Activated naive CD8-positive, alpha-beta T cell treated with anti-CD3 and anti-CD28 coated beads, Interleukin-2, amount 10 ng/mL, durations not matched to agents 7 days and 5 days (primary cell): ENCODE measurements at regions not wholly inside any gene's neighbourhood (a gene's known extent, or its start where the extent isn't known, plus 50 kb on each side); places are given as distances from the start of the nearest gene placed in this dataset.
"Not testable (repeated sequence)": the region's sequence is repeated elsewhere in the genome, so short reads cannot be mapped to it uniquely, and the experiment has no call there.

Experiments used
- ATAC-seq: fragments of 150-1000 bp; cut with Tn5 transposase; one replicate; pipeline ENCODE4 v1.10.0; 2021; ENCODE audit warnings: low read depth, moderate library complexity
- POLR2A ChIA-PET: fragments of 350-600 bp; sonication (Branson Sonifier 250); formaldehyde crosslinking; loops from one replicate; lab custom pipeline; 2021; ENCODE audit warnings: antibody characterized with exemption; lab: Charles Lee
- DNase-seq: peaks from one replicate; pipeline ENCODE4 v3.0.0; 2021
- H3K27ac Mint-ChIP-seq: one replicate; pipeline ENCODE4 v1.8.0; 2022; ENCODE audit warnings: mild to moderate bottlenecking, mixed read lengths
- H3K27me3 Mint-ChIP-seq: one replicate; pipeline ENCODE4 v1.8.0; 2022; ENCODE audit warnings: mild to moderate bottlenecking, moderate library complexity, mixed read lengths
- H3K36me3 Mint-ChIP-seq: one replicate; pipeline ENCODE4 v1.8.0; 2021; ENCODE audit warnings: mild to moderate bottlenecking, mixed read lengths
- H3K4me1 Mint-ChIP-seq: one replicate; pipeline ENCODE4 v1.8.0; 2021; ENCODE audit warnings: mixed read lengths
- H3K4me3 Mint-ChIP-seq: one replicate; pipeline ENCODE4 v1.8.0; 2022; ENCODE audit warnings: mild to moderate bottlenecking, moderate library complexity, mixed read lengths
- H3K9me3 Mint-ChIP-seq: one replicate; pipeline ENCODE4 v1.8.0; 2021; ENCODE audit warnings: mixed read lengths

DNA sequence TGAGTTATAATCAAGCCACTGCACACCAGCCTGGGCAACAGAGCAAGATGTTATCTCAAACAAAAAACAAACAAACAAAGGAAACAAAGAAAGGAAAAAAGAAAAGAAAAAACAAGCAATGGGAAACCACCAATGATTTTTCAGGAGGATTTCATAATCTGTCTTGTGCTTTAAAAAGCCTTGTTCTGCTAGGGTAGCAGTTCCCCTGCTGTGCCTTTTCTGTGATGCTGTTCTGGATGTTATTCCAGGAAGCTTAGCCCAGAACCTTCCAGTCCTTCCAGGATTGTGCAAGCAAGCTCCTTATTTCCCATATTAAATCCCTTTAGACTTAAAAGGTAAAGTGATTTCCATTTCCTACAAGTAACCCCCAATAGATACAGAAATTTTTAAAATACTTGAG lies 171.1 kb downstream of the ABCC12 start:
- no peak for DNase-seq
- no peak for ATAC-seq
- Mint-ChIP-seq H3K4me1 (no peaks in the 10 kb centered on the region), H3K27me3 (peaks cover 2% of the 10 kb centered on the region), H3K27ac (no peak overlapping the region), H3K9me3 (no peaks in the 10 kb centered on the region), H3K4me3 (no peak overlapping the region), H3K36me3 (no peaks in the 10 kb centered on the region)
- POLR2A ChIA-PET, result no interaction called here

GRCh38 chr16:47983999-47984580 lies 171.7 kb downstream of the ABCC12 start:
- Mint-ChIP-seq H3K27ac (no peak overlapping the region), H3K4me1 (no peaks in the 10 kb centered on the region), H3K9me3 (no peaks in the 10 kb centered on the region), H3K27me3 (peaks cover 2% of the 10 kb centered on the region), H3K4me3 (no peak overlapping the region), H3K36me3 (no peaks in the 10 kb centered on the region)
- ATAC-seq (no peak), DNase-seq (no peak)
- POLR2A ChIA-PET, result interaction anchor here (0.6 kb wide), 1 partner anchor 144 kb away, joined by 3 read pairs; no protein-coding TSS in a partner anchor

DNA sequence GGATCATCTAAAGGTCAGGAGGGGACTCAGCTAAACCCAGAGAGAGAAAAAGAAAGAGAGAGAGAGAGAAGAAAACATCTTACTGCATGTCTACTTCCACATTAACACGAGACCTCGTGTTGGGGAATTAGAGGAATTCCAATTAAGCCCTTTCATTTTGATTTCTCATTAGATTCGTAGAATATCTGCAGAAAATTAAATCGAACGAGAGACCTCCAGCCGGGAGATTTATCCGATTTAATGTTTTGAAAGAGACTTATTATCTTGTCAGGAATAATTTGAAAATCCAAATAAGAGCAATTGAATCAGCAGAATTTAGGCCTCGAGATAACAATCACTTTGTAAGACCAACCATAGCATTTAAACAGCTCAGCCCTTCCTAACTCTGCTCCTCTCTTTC lies 175.6 kb downstream of the ABCC12 start:
- H3K27me3 Mint-ChIP-seq, result peaks cover 5% of the 10 kb centered on the region
- no peak overlapping the region for H3K4me3 Mint-ChIP-seq
- no peaks in the 10 kb centered on the region for H3K4me1 Mint-ChIP-seq
- POLR2A ChIA-PET, result no interaction called here
- no peak for DNase-seq
- ATAC-seq, result no peak
- H3K36me3 Mint-ChIP-seq, result no peaks in the 10 kb centered on the region
- H3K9me3 Mint-ChIP-seq, result no peaks in the 10 kb centered on the region
- H3K27ac Mint-ChIP-seq, result no peak overlapping the region

DNA sequence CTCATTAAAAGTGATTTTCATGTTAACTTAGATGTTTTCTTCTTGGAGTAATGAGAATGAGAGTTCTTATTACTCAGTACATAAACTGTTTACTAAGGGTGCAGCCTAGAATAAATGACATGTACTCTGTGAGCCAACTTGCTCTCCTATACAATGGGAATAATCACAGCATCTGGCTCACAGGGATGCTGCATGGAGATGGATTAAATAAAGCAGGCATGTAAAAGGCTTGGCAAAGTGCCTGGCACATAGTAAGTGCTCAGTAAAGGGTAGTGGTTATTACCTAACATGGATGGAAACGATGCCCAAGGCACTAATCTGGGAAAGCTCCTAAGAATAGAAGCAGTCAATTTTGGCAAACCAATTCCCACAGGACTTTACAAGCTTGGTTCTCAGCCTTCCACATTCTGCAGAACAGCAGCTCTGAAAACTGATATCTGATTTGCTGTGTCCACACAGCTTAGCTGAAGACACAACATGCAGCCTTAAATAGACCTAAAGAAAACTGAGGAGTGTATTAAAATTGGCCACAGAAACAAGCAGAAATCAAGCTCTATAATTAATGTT lies 176.1 kb downstream of the ABCC12 start:
- Mint-ChIP-seq H3K27ac (no peak overlapping the region), H3K4me3 (no peak overlapping the region), H3K27me3 (peaks cover 5% of the 10 kb centered on the region), H3K36me3 (no peaks in the 10 kb centered on the region), H3K4me1 (no peaks in the 10 kb centered on the region), H3K9me3 (no peaks in the 10 kb centered on the region)
- ATAC-seq (no peak), DNase-seq (no peak)
- POLR2A ChIA-PET, result no interaction called here

GRCh38 chr16:47979164-47979520 lies 176.7 kb downstream of the ABCC12 start:
- no peaks in the 10 kb centered on the region for H3K9me3 Mint-ChIP-seq
- POLR2A ChIA-PET, result no interaction called here
- no peaks in the 10 kb centered on the region for H3K4me1 Mint-ChIP-seq
- H3K36me3 Mint-ChIP-seq, result no peaks in the 10 kb centered on the region
- H3K27ac Mint-ChIP-seq, result no peak overlapping the region
- DNase-seq (no peak), ATAC-seq (no peak)
- no peak overlapping the region for H3K4me3 Mint-ChIP-seq
- H3K27me3 Mint-ChIP-seq, result peaks cover 5% of the 10 kb centered on the region

DNA sequence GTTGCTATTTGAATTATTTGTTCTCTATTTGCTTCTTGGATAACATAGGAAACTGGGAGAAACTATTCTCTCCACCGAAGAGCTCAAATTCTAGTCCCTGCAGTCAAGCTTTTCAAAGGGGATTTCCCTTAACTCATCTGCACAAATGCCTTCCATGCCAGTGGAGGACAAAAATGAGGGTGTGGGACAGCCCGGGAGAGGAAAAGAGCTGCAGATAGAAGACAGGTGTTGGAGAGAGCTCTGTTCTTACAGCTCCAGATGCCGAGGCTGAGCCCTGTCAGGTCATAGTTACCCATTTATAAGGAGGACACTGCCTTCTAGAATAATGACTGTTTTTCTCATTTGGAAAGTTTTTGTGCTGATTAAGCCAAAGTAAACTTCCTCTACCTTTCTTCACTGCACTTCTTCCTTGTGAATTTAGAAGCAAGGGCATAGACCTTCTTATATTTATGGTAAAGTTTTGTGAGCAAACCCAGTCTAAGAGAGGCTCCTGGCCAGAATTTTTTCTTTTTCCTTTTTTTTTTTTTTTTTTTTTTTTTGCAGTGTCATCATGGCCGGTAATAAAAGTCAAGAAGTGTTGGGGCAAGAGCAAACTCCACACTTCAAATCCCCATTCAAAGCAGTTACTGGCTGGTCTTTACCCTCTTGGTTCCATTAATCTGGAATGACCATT lies 177.2 kb downstream of the ABCC12 start:
- no peak overlapping the region for H3K4me3 Mint-ChIP-seq
- DNase-seq (no peak), ATAC-seq (no peak)
- POLR2A ChIA-PET, result no interaction called here
- H3K4me1 Mint-ChIP-seq, result no peaks in the 10 kb centered on the region
- peaks cover 3% of the 10 kb centered on the region for H3K27me3 Mint-ChIP-seq
- no peak overlapping the region for H3K27ac Mint-ChIP-seq
- H3K9me3 Mint-ChIP-seq, result no peaks in the 10 kb centered on the region
- H3K36me3 Mint-ChIP-seq, result no peaks in the 10 kb centered on the region

DNA sequence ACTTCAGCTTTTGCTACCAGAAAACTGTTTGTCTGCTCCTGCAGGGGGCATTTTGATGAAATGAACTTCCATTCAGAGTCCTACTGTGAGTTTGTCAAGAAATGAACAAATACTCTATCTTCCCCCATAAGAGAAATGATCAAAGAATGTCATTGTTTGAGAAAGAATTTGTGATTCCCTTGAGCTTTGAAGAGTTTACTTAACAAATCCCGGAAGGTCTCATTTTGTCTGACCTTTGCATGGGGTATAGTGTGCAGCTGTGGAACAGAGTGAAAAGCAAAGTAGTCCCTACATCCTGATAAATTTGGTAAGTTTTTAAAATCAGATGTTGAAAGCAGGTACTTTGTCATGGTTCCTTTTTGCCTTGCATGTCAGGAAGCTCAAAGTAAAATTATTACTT lies 178.0 kb downstream of the ABCC12 start:
- Mint-ChIP-seq H3K4me1 (no peaks in the 10 kb centered on the region), H3K27ac (no peak overlapping the region), H3K27me3 (peaks cover 3% of the 10 kb centered on the region), H3K9me3 (no peaks in the 10 kb centered on the region), H3K36me3 (no peaks in the 10 kb centered on the region), H3K4me3 (no peak overlapping the region)
- ATAC-seq (no peak), DNase-seq (no peak)
- POLR2A ChIA-PET, result no interaction called here

DNA sequence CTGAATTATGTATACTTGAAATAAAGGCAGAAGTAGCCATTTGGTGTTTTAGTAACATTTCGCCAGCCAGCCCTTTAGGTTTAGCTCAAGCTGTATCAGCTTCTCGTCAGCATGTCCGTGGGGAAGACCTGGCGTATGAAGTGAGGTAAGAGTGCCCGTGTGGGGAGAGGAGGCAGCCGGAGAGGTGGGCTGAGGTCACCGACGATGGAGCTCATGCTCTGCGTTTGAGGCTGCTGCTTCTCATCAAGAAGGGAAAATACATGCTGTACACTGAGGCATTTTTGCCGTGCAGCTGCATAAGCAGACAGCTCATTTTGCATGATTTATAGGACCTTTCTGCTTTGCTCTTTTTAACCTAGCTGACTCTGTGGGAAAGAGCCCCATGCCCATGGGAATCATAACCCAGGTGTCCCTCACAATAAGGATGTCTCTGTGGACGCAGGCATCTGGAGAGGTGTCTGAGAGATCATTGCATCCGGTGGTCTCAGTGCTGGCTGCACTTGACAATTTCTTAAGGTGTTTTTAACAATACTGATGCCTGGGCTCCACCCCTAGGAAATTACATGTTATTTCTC lies 179.1 kb downstream of the ABCC12 start:
- ATAC-seq (no peak), DNase-seq (no peak)
- peaks cover 3% of the 10 kb centered on the region for H3K27me3 Mint-ChIP-seq

GRCh38 chr16:47974971-47975370 lies 180.8 kb downstream of the ABCC12 start:
- H3K36me3 Mint-ChIP-seq, H3K27ac Mint-ChIP-seq, ATAC-seq, H3K9me3 Mint-ChIP-seq, H3K4me3 Mint-ChIP-seq, DNase-seq, H3K4me1 Mint-ChIP-seq, H3K27me3 Mint-ChIP-seq: not testable (repeated sequence)
- POLR2A ChIA-PET, result interaction anchor here (0.7 kb wide), 1 partner anchor 269 kb away, joined by 4 read pairs; no protein-coding TSS in a partner anchor

More for the DNA sequence above, 179.1 kb downstream of the ABCC12 start:
- Mint-ChIP-seq H3K9me3 (no peaks in the 10 kb centered on the region), H3K4me1 (no peaks in the 10 kb centered on the region), H3K4me3 (no peak overlapping the region), H3K36me3 (no peaks in the 10 kb centered on the region), H3K27ac (no peak overlapping the region)
- POLR2A ChIA-PET, result no interaction called here

DNA sequence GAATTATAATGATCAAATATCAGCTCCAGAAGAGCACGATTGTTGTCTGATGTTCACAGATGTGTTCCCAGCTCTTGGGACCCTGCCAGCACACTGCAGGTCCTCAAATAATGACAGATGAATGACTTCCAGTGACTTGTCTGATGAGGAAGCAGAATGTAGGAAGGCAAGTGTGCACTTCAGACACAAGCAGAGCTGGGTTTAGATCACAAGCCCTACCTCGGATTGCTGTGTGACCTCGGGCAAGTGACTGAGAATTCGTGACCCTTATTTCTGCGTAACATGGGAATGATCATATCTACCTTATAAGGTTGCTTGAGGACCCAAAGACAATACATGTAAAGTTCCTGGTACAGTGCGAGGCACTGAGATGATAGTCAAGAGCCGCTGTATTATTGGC lies 182.2 kb downstream of the ABCC12 start:
- no peak for ATAC-seq
- no peak overlapping the region for H3K4me3 Mint-ChIP-seq
- no peak overlapping the region for H3K27ac Mint-ChIP-seq
- H3K9me3 Mint-ChIP-seq, result no peaks in the 10 kb centered on the region
- no peak for DNase-seq
- H3K27me3 Mint-ChIP-seq, result peaks cover 3% of the 10 kb centered on the region
- POLR2A ChIA-PET, result no interaction called here
- H3K36me3 Mint-ChIP-seq, result no peaks in the 10 kb centered on the region
- H3K4me1 Mint-ChIP-seq, result no peaks in the 10 kb centered on the region

- POLR2A ChIA-PET, result no interaction called here
- DNase-seq (no peak), ATAC-seq (no peak)
- Mint-ChIP-seq H3K4me1 (no peaks in the 10 kb centered on the region), H3K27ac (no peak overlapping the region), H3K4me3 (no peak overlapping the region), H3K9me3 (no peaks in the 10 kb centered on the region), H3K27me3 (peaks cover 3% of the 10 kb centered on the region), H3K36me3 (no peaks in the 10 kb centered on the region)
Observed at GRCh38 chr16:47972246-47972985, 183.4 kb downstream of the ABCC12 start.

- POLR2A ChIA-PET, result no interaction called here
- no peak overlapping the region for H3K27ac Mint-ChIP-seq
- no peak overlapping the region for H3K4me3 Mint-ChIP-seq
Observed at GRCh38 chr16:47971225-47971624, 184.6 kb downstream of the ABCC12 start.

GRCh38 chr16:47970291-47970931 lies 185.4 kb downstream of the ABCC12 start:
- POLR2A ChIA-PET, result no interaction called here
- DNase-seq (no peak), ATAC-seq (no peak)
- Mint-ChIP-seq H3K27me3 (no peaks in the 10 kb centered on the region), H3K36me3 (no peaks in the 10 kb centered on the region), H3K4me1 (no peaks in the 10 kb centered on the region), H3K4me3 (no peak overlapping the region), H3K27ac (no peak overlapping the region), H3K9me3 (no peaks in the 10 kb centered on the region)

More at GRCh38 chr16:47971225-47971624, 184.6 kb downstream of the ABCC12 start:
- Mint-ChIP-seq H3K9me3 (no peaks in the 10 kb centered on the region), H3K36me3 (no peaks in the 10 kb centered on the region), H3K4me1 (no peaks in the 10 kb centered on the region), H3K27me3 (no peaks in the 10 kb centered on the region)
- no peak for DNase-seq
- no peak for ATAC-seq
